ENCODE measurements at regions not wholly inside any gene's neighbourhood (a gene's known extent, or its start where the extent isn't known, plus 50 kb on each side); places are given as distances from the start of the nearest gene placed in this dataset.

- no peak overlapping the region for H3K27ac ChIP-seq (ENCODE audit: low read depth in 1 of 2, low read length in 2 of 2)
- H3K4me1 ChIP-seq (ENCODE audit: insufficient read depth, low read length) = no peaks in the 10 kb centered on the region
- ATAC-seq (ENCODE audit: poor library complexity) = no peak
- H3K27me3 ChIP-seq (ENCODE audit: control insufficient read depth in 1 of 2, insufficient read depth in 2 of 2, low read length in 2 of 2) = no peaks in the 10 kb centered on the region
- intact Hi-C loops (cut with DNase I, micrococcal nuclease) = no loop called here
- no peaks in the 10 kb centered on the region for H3K36me3 ChIP-seq (ENCODE audit: insufficient read depth, low read length)
- ChIA-PET CTCF (interaction anchor here (0.5 kb wide), 1 partner anchor 38 kb away, joined by 4 read pairs; no protein-coding TSS in a partner anchor), POLR2A (no interaction called here)
- no peak for TF ChIP-seq CTCF (IDR thresholded peaks at IDR 0.05)
- H3K36me3 Mint-ChIP-seq (ENCODE audit: low read depth) = no peaks in the 10 kb centered on the region
- H3K9me3 ChIP-seq (ENCODE audit: control insufficient read depth in 1 of 2, insufficient read depth in 1 of 2, low read length in 2 of 2) = no peaks in the 10 kb centered on the region
- no peaks in the 10 kb centered on the region for H3K27me3 Mint-ChIP-seq
- H3K9me3 Mint-ChIP-seq = no peaks in the 10 kb centered on the region
- H3K4me3 ChIP-seq (ENCODE audit: low read length) = no peak overlapping the region
- no peaks in the 10 kb centered on the region for H3K4me1 Mint-ChIP-seq (ENCODE audit: low read depth)
- H3K4me3 Mint-ChIP-seq = no peak overlapping the region
- peak in 3 of 14 experiments; percentile 5 to 40 (median 27) for DNase-seq
- H3K27ac Mint-ChIP-seq = no peak overlapping the region
Measured at GRCh38 chr18:46291149-46291548, 187.0 kb downstream of the HAUS1 start.

GRCh38 chr18:46293742-46294181 is 189.6 kb downstream of the HAUS1 start:
- Histone ChIP-seq H3K27me3 (ENCODE audit: control insufficient read depth in 1 of 2, insufficient read depth in 2 of 2, low read length in 2 of 2) (no peaks in the 10 kb centered on the region), H3K9me3 (ENCODE audit: control insufficient read depth in 1 of 2, insufficient read depth in 1 of 2, low read length in 2 of 2) (no peaks in the 10 kb centered on the region), H3K4me3 (ENCODE audit: low read length) (no peak overlapping the region), H3K4me1 (ENCODE audit: insufficient read depth, low read length) (no peaks in the 10 kb centered on the region), H3K27ac (ENCODE audit: low read depth in 1 of 2, low read length in 2 of 2) (no peak overlapping the region), H3K36me3 (ENCODE audit: insufficient read depth, low read length) (no peaks in the 10 kb centered on the region)
- Mint-ChIP-seq H3K9me3 (no peaks in the 10 kb centered on the region), H3K4me1 (ENCODE audit: low read depth) (no peaks in the 10 kb centered on the region), H3K4me3 (no peak overlapping the region), H3K27me3 (no peaks in the 10 kb centered on the region), H3K36me3 (ENCODE audit: low read depth) (no peaks in the 10 kb centered on the region), H3K27ac (no peak overlapping the region)
- POLR2A ChIA-PET = no interaction called here
- TF ChIP-seq CTCF (IDR thresholded peaks at IDR 0.05) = no peak
- intact Hi-C loops (cut with DNase I, micrococcal nuclease) = no loop called here
- ATAC-seq (ENCODE audit: poor library complexity) = no peak
- DNase-seq = no peak
- CTCF ChIA-PET = no interaction called here

- Histone ChIP-seq H3K4me3 (ENCODE audit: low read length) (no peak overlapping the region), H3K4me1 (ENCODE audit: insufficient read depth, low read length) (no peaks in the 10 kb centered on the region), H3K27ac (ENCODE audit: low read depth in 1 of 2, low read length in 2 of 2) (no peak overlapping the region), H3K27me3 (ENCODE audit: control insufficient read depth in 1 of 2, insufficient read depth in 2 of 2, low read length in 2 of 2) (no peaks in the 10 kb centered on the region), H3K36me3 (ENCODE audit: insufficient read depth, low read length) (no peaks in the 10 kb centered on the region), H3K9me3 (ENCODE audit: control insufficient read depth in 1 of 2, insufficient read depth in 1 of 2, low read length in 2 of 2) (no peaks in the 10 kb centered on the region)
- Mint-ChIP-seq H3K27ac (no peak overlapping the region), H3K27me3 (no peaks in the 10 kb centered on the region), H3K9me3 (no peaks in the 10 kb centered on the region), H3K4me3 (no peak overlapping the region), H3K4me1 (ENCODE audit: low read depth) (no peaks in the 10 kb centered on the region), H3K36me3 (ENCODE audit: low read depth) (no peaks in the 10 kb centered on the region)
- ChIA-PET CTCF (no interaction called here), POLR2A (no interaction called here)
- TF ChIP-seq CTCF (IDR thresholded peaks at IDR 0.05) = no peak
- DNase-seq (no peak), ATAC-seq (ENCODE audit: poor library complexity) (no peak)
- intact Hi-C loops (cut with DNase I, micrococcal nuclease) = no loop called here
Measured at GRCh38 chr18:46294318-46294717, 190.1 kb downstream of the HAUS1 start.

All from CD4-positive, alpha-beta T cell (primary cell).